ENCODE measurements at regions not wholly inside any gene's neighbourhood (a gene's known extent, or its start where the extent isn't known, plus 50 kb on each side); places are given as distances from the start of the nearest gene placed in this dataset.

DNA sequence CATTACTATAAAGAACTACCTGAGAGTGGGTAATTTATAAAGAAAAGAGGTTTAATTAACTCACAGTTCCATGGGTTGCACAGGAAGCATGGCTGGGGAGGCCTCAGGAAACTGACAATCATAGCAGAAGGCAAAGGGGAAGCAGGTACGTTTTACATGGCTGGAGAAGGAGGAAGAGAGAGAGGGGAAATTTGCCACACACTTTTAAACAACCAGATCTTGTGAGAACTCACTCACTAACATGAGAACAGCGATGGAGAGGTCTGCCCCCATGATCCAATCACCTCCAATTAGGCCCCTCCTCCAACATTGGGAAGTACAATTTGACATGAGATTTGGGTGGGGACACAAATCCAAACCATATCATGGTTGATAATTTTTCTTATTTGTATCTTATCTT is 51.8 kb upstream of the PPP1R9A start:
- no peak overlapping the region for H3K4me2 ChIP-seq (ENCODE audit: low read depth, low read length)
- no peaks in the 10 kb centered on the region for H4K20me1 ChIP-seq (ENCODE audit: insufficient read depth, low read length)
- H3K27me3 ChIP-seq (replicated peaks; ENCODE audit: insufficient read depth, low read length) = no peaks in the 10 kb centered on the region
- TF ChIP-seq CTCF (IDR thresholded peaks at IDR 0.05; ENCODE audit: low read length) (no peak), EZH2phosphoT487 (IDR thresholded peaks at IDR 0.05; ENCODE audit: low read length) (no peak), EZH2 (optimal IDR thresholded peaks at IDR 0.05; ENCODE audit: low read depth, low read length) (no peak)
- no peaks in the 10 kb centered on the region for H3K9me2 ChIP-seq (replicated peaks; ENCODE audit: insufficient read depth, low read length)
- H3K9me3 ChIP-seq (replicated peaks; ENCODE audit: insufficient read depth, low read length) = no peaks in the 10 kb centered on the region
- no peak overlapping the region for H3K9ac ChIP-seq (ENCODE audit: low read length)
- no peaks in the 10 kb centered on the region for H3K36me3 ChIP-seq (replicated peaks; ENCODE audit: insufficient read depth, low read length)
- H3K79me2 ChIP-seq (ENCODE audit: low read length) = no peaks in the 10 kb centered on the region
- H3K4me1 ChIP-seq (ENCODE audit: low read length) = no peaks in the 10 kb centered on the region
- H3K27ac ChIP-seq (ENCODE audit: low read length) = no peak overlapping the region
- no peaks in the 10 kb centered on the region for H3F3A ChIP-seq (ENCODE audit: insufficient read depth, low read length)
- H2AFZ ChIP-seq (ENCODE audit: low read length) = no peak overlapping the region
- no peak overlapping the region for H3K4me3 ChIP-seq (ENCODE audit: low read length)
- DNase-seq = no peak

GRCh38 chr7:94856643-94857042 is 50.8 kb upstream of the PPP1R9A start:
- no peaks in the 10 kb centered on the region for H3F3A ChIP-seq (ENCODE audit: insufficient read depth, low read length)
- H3K9me3 ChIP-seq (replicated peaks; ENCODE audit: insufficient read depth, low read length) = no peaks in the 10 kb centered on the region
- no peaks in the 10 kb centered on the region for H3K27me3 ChIP-seq (replicated peaks; ENCODE audit: insufficient read depth, low read length)
- TF ChIP-seq EZH2phosphoT487 (IDR thresholded peaks at IDR 0.05; ENCODE audit: low read length) = no peak
- no peak for TF ChIP-seq CTCF (IDR thresholded peaks at IDR 0.05; ENCODE audit: low read length)
- TF ChIP-seq EZH2 (optimal IDR thresholded peaks at IDR 0.05; ENCODE audit: low read depth, low read length) = no peak
- DNase-seq = no peak
- H3K36me3 ChIP-seq (replicated peaks; ENCODE audit: insufficient read depth, low read length) = no peaks in the 10 kb centered on the region
- no peak overlapping the region for H3K27ac ChIP-seq (ENCODE audit: low read length)
- H3K79me2 ChIP-seq (ENCODE audit: low read length) = no peaks in the 10 kb centered on the region
- no peak overlapping the region for H3K4me3 ChIP-seq (ENCODE audit: low read length)
- H3K9ac ChIP-seq (ENCODE audit: low read length) = no peak overlapping the region
- no peaks in the 10 kb centered on the region for H3K4me1 ChIP-seq (ENCODE audit: low read length)
- no peaks in the 10 kb centered on the region for H3K9me2 ChIP-seq (replicated peaks; ENCODE audit: insufficient read depth, low read length)
- no peak overlapping the region for H3K4me2 ChIP-seq (ENCODE audit: low read depth, low read length)
- no peak overlapping the region for H2AFZ ChIP-seq (ENCODE audit: low read length)
- H4K20me1 ChIP-seq (ENCODE audit: insufficient read depth, low read length) = no peaks in the 10 kb centered on the region

Data from MM.1S (cell line).